HEK293 (cell line): ENCODE measurements at regions not wholly inside any gene's neighbourhood (a gene's known extent, or its start where the extent isn't known, plus 50 kb on each side); places are given as distances from the start of the nearest gene placed in this dataset.

Experiments used
- CTCF ChIA-PET: fragments of 350-600 bp; formaldehyde crosslinking; extraction: SDS; loops from one replicate; lab custom pipeline; 2021; ENCODE audit warnings: antibody characterized with exemption; lab: Yijun Ruan, JAX
- POLR2A ChIA-PET: fragments of 300-600 bp; formaldehyde crosslinking; extraction: SDS; loops from one replicate; lab custom pipeline; 2020; ENCODE audit warnings: antibody characterized with exemption, inconsistent platforms; lab: Yijun Ruan, JAX
- H3K27ac ChIP-seq: fragments of 200-500 bp; sonication (Bioruptor generic); 2 replicates; pipeline ENCODE4 v1.5.1; 2014; ENCODE audit warnings: low read depth, low read length, control low read depth, inconsistent platforms; ENCODE audit errors: extremely low read depth
- H3K36me3 ChIP-seq, 2 experiments: fragments of 200-500 bp in 1 of 2; sonication (Bioruptor generic) in 1 of 2; 1 replicate in 1 of 2; 2 replicates in 1 of 2; pipeline ENCODE4 v1.5.1; 2014 to 2017; ENCODE audit warnings: inconsistent platforms in 2 of 2, low read length in 2 of 2; ENCODE audit not compliant: control insufficient read depth in 2 of 2, insufficient read depth in 1 of 2
- H3K4me1 ChIP-seq: fragments of 200-500 bp; sonication (Bioruptor generic); 2 replicates; pipeline ENCODE4 v1.5.1; 2014; ENCODE audit warnings: mild to moderate bottlenecking, low read length, inconsistent platforms; ENCODE audit not compliant: control insufficient read depth, insufficient read depth
- H3K4me3 ChIP-seq: 2 replicates; pipeline ENCODE4 v1.5.1; 2011; ENCODE audit warnings: low read depth, mild to moderate bottlenecking, control low read depth, low read length, moderate library complexity
- H3K9me3 ChIP-seq: fragments of 200-500 bp; sonication (Bioruptor generic); 2 replicates; pipeline ENCODE4 v1.5.1; 2014; ENCODE audit warnings: low read depth, low read length, inconsistent platforms; ENCODE audit not compliant: control insufficient read depth, insufficient read depth
- AEBP2 ChIP-seq: fragments of 450-650 bp; formaldehyde crosslinking; IDR thresholded peaks from 2 replicates; pipeline ENCODE4 v1.5.1; 2016; ENCODE audit warnings: missing biosample characterization, missing genetic modification characterization, borderline replicate concordance
- GLIS1 ChIP-seq: fragments of 450-650 bp; formaldehyde crosslinking; IDR thresholded peaks from 2 replicates; pipeline ENCODE4 v1.5.1; 2016; ENCODE audit warnings: missing biosample characterization, missing genetic modification characterization
- MEIS1 ChIP-seq: sonication (generic); formaldehyde crosslinking; IDR thresholded peaks from 2 replicates; pipeline ENCODE4 v1.8.1; 2022; ENCODE audit warnings: missing genetic modification reagents, mild to moderate bottlenecking, borderline replicate concordance
- SCRT1 ChIP-seq: fragments of 450-650 bp; formaldehyde crosslinking; IDR thresholded peaks from 2 replicates; pipeline ENCODE4 v1.5.1; 2016; ENCODE audit warnings: missing biosample characterization, missing genetic modification characterization, borderline replicate concordance
- SETDB1 ChIP-seq: IDR thresholded peaks from one replicate; pipeline ENCODE4 v1.6.1; 2017; ENCODE audit warnings: mild to moderate bottlenecking, low read length, moderate library complexity, mixed read lengths; ENCODE audit not compliant: insufficient read length
- SP3 ChIP-seq: fragments of 450-650 bp; formaldehyde crosslinking; IDR thresholded peaks from 2 replicates; pipeline ENCODE4 v1.5.1; 2016; ENCODE audit warnings: missing biosample characterization, missing genetic modification characterization
- ZBTB48 ChIP-seq: fragments of 450-650 bp; formaldehyde crosslinking; IDR thresholded peaks from 2 replicates; pipeline ENCODE4 v1.5.1; 2016; ENCODE audit warnings: missing biosample characterization, missing genetic modification characterization
- ZNF132 ChIP-seq: fragments of 450-650 bp; formaldehyde crosslinking; IDR thresholded peaks from 2 replicates; pipeline ENCODE4 v1.5.1; 2017; ENCODE audit warnings: missing biosample characterization, missing genetic modification characterization, borderline replicate concordance
- ZNF155 ChIP-seq: fragments of 450-650 bp; formaldehyde crosslinking; IDR thresholded peaks from 2 replicates; pipeline ENCODE4 v1.5.1; 2016; ENCODE audit warnings: missing biosample characterization, missing genetic modification characterization
- ZNF174 ChIP-seq: fragments of 450-650 bp; formaldehyde crosslinking; IDR thresholded peaks from 2 replicates; pipeline ENCODE4 v1.5.0; 2017; ENCODE audit warnings: missing biosample characterization, mild to moderate bottlenecking, missing genetic modification characterization
- ZNF2 ChIP-seq: fragments of 450-650 bp; formaldehyde crosslinking; IDR thresholded peaks from 2 replicates; pipeline ENCODE4 v1.5.1; 2016; ENCODE audit warnings: missing biosample characterization, missing genetic modification characterization
- ZNF518A ChIP-seq: fragments of 450-650 bp; formaldehyde crosslinking; conservative IDR thresholded peaks from 2 replicates; pipeline ENCODE4 v1.5.1; 2016; ENCODE audit warnings: low read depth, missing biosample characterization, missing genetic modification characterization
- ZNF548 ChIP-seq: fragments of 450-650 bp; formaldehyde crosslinking; IDR thresholded peaks from 2 replicates; pipeline ENCODE4 v1.5.1; 2016; ENCODE audit warnings: missing biosample characterization, missing genetic modification characterization
- ZNF561 ChIP-seq: fragments of 450-650 bp; IDR thresholded peaks from 2 replicates; pipeline ENCODE4 v1.5.1; 2018; ENCODE audit warnings: missing biosample characterization, missing genetic modification characterization, borderline replicate concordance
- ZNF571 ChIP-seq: fragments of 450-650 bp; formaldehyde crosslinking; IDR thresholded peaks from 2 replicates; pipeline ENCODE4 v1.5.0; 2017; ENCODE audit warnings: missing biosample characterization, missing genetic modification characterization
- ZNF623 ChIP-seq: fragments of 450-650 bp; formaldehyde crosslinking; IDR thresholded peaks from 2 replicates; pipeline ENCODE4 v1.5.1; 2016; ENCODE audit warnings: missing biosample characterization, missing genetic modification characterization
- ZNF629 ChIP-seq: fragments of 450-650 bp; formaldehyde crosslinking; IDR thresholded peaks from 2 replicates; pipeline ENCODE4 v1.5.1; 2017; ENCODE audit warnings: missing biosample characterization, missing genetic modification characterization
- ZNF670 ChIP-seq: fragments of 450-650 bp; formaldehyde crosslinking; IDR thresholded peaks from 2 replicates; pipeline ENCODE4 v1.5.1; 2016; ENCODE audit warnings: missing biosample characterization, missing genetic modification characterization, low read depth
- ZNF707 ChIP-seq: fragments of 450-650 bp; formaldehyde crosslinking; IDR thresholded peaks from 2 replicates; pipeline ENCODE4 v1.5.1; 2016; ENCODE audit warnings: missing biosample characterization, missing genetic modification characterization
- ZNF843 ChIP-seq: fragments of 450-650 bp; formaldehyde crosslinking; IDR thresholded peaks from 2 replicates; pipeline ENCODE4 v1.5.1; 2016; ENCODE audit warnings: missing biosample characterization, missing genetic modification characterization
- TF ChIP-seq, protein P1 (sequence below): fragments of 450-650 bp; formaldehyde crosslinking; IDR thresholded peaks from 2 replicates; pipeline ENCODE4 v1.5.1; 2016; ENCODE audit warnings: missing biosample characterization, missing genetic modification characterization
- TF ChIP-seq, protein P2 (sequence below): fragments of 450-650 bp; formaldehyde crosslinking; IDR thresholded peaks from 2 replicates; pipeline ENCODE4 v1.5.1; 2017; ENCODE audit warnings: missing biosample characterization, missing genetic modification characterization

DNA sequence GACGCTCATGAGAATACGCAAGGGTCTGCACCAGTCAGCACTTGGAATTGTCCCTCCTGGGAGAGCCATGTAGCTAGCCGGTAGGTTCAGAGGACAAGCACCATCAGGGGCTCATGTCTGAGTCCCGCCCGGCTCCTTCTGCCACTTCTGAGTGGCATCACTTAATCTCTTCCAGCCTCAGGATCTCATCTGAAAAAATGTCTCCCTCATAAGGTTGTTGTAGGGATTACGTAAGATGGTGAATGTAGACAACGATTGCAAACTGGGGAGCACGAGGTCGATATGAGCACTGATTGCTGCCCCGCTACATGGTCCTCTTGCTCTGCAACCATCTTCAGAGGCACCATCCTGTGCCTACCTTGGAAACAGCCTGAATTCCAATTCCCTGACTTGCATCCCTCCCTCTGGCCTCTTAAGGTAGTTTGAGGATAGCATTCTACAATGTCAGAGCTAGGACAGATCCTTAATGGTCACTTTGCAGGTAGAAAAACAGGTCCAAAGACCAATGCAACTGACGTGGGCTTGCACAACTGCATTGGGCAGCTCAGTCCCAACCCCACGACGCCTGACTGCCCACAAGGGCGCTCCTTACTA is 115.8 kb upstream of the TMEM45B start:
- ChIA-PET POLR2A (no interaction called here), CTCF (interaction anchor here (0.7 to 4.9 kb wide), 3 partner anchors 275 to 324 kb away, joined by 3 to 27 read pairs (median 3); partner anchors contain the start of gene BARX2)
- Histone ChIP-seq H3K9me3 (no peaks in the 10 kb centered on the region), H3K4me3 (no peak overlapping the region), H3K27ac (no peak overlapping the region), H3K36me3 (no peaks in the 10 kb centered on the region), H3K4me1 (no peaks in the 10 kb centered on the region)
- TF ChIP-seq ZNF155 (tag by site-specific recombination) (no peak), ZNF174 (no peak), ZNF132 (tag by site-specific recombination) (no peak), ZNF629 (tag by site-specific recombination) (no peak), ZNF571 (no peak), ZNF707 (no peak)

GRCh38 chr11:129700701-129701100 is 114.9 kb upstream of the TMEM45B start:
- POLR2A ChIA-PET, result no interaction called here
- CTCF ChIA-PET, result no interaction called here

GRCh38 chr11:129701706-129702105 is 113.9 kb upstream of the TMEM45B start:
- Histone ChIP-seq H3K9me3 (no peaks in the 10 kb centered on the region), H3K4me1 (no peaks in the 10 kb centered on the region), H3K4me3 (no peak overlapping the region), H3K27ac (no peak overlapping the region), H3K36me3 (no peaks in the 10 kb centered on the region)
- ChIA-PET POLR2A (no interaction called here), CTCF (no interaction called here)
- no peak for TF ChIP-seq ZNF518A (tag by site-specific recombination)
- TF ChIP-seq, protein P1, sequence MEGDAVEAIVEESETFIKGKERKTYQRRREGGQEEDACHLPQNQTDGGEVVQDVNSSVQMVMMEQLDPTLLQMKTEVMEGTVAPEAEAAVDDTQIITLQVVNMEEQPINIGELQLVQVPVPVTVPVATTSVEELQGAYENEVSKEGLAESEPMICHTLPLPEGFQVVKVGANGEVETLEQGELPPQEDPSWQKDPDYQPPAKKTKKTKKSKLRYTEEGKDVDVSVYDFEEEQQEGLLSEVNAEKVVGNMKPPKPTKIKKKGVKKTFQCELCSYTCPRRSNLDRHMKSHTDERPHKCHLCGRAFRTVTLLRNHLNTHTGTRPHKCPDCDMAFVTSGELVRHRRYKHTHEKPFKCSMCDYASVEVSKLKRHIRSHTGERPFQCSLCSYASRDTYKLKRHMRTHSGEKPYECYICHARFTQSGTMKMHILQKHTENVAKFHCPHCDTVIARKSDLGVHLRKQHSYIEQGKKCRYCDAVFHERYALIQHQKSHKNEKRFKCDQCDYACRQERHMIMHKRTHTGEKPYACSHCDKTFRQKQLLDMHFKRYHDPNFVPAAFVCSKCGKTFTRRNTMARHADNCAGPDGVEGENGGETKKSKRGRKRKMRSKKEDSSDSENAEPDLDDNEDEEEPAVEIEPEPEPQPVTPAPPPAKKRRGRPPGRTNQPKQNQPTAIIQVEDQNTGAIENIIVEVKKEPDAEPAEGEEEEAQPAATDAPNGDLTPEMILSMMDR, result no peak

More at GRCh38 chr11:129700701-129701100, 114.9 kb upstream of the TMEM45B start:
- H3K36me3 ChIP-seq, result no peaks in the 10 kb centered on the region
- no peaks in the 10 kb centered on the region for H3K9me3 ChIP-seq
- TF ChIP-seq, protein P2, sequence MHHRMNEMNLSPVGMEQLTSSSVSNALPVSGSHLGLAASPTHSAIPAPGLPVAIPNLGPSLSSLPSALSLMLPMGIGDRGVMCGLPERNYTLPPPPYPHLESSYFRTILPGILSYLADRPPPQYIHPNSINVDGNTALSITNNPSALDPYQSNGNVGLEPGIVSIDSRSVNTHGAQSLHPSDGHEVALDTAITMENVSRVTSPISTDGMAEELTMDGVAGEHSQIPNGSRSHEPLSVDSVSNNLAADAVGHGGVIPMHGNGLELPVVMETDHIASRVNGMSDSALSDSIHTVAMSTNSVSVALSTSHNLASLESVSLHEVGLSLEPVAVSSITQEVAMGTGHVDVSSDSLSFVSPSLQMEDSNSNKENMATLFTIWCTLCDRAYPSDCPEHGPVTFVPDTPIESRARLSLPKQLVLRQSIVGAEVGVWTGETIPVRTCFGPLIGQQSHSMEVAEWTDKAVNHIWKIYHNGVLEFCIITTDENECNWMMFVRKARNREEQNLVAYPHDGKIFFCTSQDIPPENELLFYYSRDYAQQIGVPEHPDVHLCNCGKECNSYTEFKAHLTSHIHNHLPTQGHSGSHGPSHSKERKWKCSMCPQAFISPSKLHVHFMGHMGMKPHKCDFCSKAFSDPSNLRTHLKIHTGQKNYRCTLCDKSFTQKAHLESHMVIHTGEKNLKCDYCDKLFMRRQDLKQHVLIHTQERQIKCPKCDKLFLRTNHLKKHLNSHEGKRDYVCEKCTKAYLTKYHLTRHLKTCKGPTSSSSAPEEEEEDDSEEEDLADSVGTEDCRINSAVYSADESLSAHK (tag by site-specific recombination), result no peak
- TF ChIP-seq ZNF670 (no peak), ZNF623 (tag by site-specific recombination) (no peak), ZNF843 (tag by site-specific recombination) (no peak), ZNF2 (tag by site-specific recombination) (no peak), ZNF561 (no peak), GLIS1 (tag by site-specific recombination) (no peak), SCRT1 (no peak), ZNF548 (tag by site-specific recombination) (no peak), ZBTB48 (tag by site-specific recombination) (no peak), MEIS1 (no peak), AEBP2 (tag by site-specific recombination) (no peak), ZNF155 (tag by site-specific recombination) (no peak), SP3 (tag by site-specific recombination) (no peak), SETDB1 (no peak)
- no peak overlapping the region for H3K4me3 ChIP-seq
- H3K27ac ChIP-seq, result no peak overlapping the region
- H3K4me1 ChIP-seq, result no peaks in the 10 kb centered on the region
